GM12801 (cell line): ENCODE measurements at regions not wholly inside any gene's neighbourhood (a gene's known extent, or its start where the extent isn't known, plus 50 kb on each side); places are given as distances from the start of the nearest gene placed in this dataset.

Experiments used
- CTCF ChIP-seq: IDR thresholded peaks from one replicate; pipeline ENCODE4 v1.5.1; 2011; ENCODE audit warnings: control low read depth; ENCODE audit not compliant: insufficient read length; ENCODE audit errors: extremely low read depth

GRCh38 chr9:28503573-28503972, 930.3 kb upstream of the C9orf72 start:
- TF ChIP-seq CTCF = no peak

- no peak for TF ChIP-seq CTCF
Observed at GRCh38 chr9:28518439-28518838, 945.2 kb upstream of the C9orf72 start.

- TF ChIP-seq CTCF = no peak
Observed at GRCh38 chr9:28528049-28528448, 954.8 kb upstream of the C9orf72 start.

- TF ChIP-seq CTCF = no peak
Observed at GRCh38 chr9:28538132-28538531, 964.9 kb upstream of the C9orf72 start.

GRCh38 chr9:28539434-28540070, 966.3 kb upstream of the C9orf72 start:
- no peak for TF ChIP-seq CTCF

GRCh38 chr9:28542928-28543327, 969.6 kb upstream of the C9orf72 start:
- TF ChIP-seq CTCF = no peak

- TF ChIP-seq CTCF = no peak
Observed at GRCh38 chr9:28547527-28547926, 974.2 kb upstream of the C9orf72 start.
